CD4-positive, alpha-beta T cell treated with Interleukin-4 for 1 hour (primary cell): ENCODE measurements at regions not wholly inside any gene's neighbourhood (a gene's known extent, or its start where the extent isn't known, plus 50 kb on each side); places are given as distances from the start of the nearest gene placed in this dataset.

ENCODE experiments used
- DNase-seq, 2 donors: peaks; one replicate each; pipeline ENCODE4 v3.0.0-alpha.2; 2020 to 2022

DNA sequence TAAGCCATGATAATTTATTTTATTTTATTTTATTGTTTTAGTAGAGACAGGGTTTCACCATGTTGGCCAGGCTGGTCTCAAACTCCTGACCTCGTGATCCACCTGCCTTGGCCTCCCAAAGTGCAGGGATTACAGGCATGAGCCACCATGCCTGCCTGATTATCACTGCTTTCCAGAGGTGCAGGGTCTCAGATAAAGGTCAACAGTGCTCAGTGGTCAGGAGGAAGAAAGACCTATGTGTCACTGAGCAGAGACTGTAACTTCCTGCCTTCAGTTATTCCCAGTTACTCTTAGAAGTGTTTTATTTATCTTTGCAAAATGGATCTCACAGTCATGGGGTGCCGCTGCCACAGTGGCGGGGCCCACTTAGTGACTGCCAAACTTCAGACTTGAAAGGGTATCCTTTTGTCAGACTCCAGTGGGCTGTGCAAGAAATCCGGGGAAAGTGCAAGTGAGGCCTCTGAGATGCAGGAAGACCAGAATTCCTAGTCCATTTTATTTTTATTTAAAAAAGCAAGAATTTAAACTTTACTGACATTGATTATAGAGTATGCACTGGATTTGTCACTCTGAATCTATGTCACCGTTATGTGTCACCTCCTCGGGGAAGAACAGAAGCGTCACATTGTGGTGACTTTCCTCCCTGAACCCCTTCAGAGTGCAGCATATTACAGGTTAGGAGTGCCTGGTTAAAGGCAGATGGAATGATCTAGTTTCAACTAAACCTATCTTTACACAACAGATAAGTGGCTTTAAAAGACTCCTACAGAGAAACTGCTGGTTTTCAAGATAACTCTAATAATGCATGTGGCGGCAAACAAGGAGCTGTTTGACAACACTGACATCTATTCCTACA, 59.1 kb upstream of the BICD1 start:
- DNase-seq = no peak

DNA sequence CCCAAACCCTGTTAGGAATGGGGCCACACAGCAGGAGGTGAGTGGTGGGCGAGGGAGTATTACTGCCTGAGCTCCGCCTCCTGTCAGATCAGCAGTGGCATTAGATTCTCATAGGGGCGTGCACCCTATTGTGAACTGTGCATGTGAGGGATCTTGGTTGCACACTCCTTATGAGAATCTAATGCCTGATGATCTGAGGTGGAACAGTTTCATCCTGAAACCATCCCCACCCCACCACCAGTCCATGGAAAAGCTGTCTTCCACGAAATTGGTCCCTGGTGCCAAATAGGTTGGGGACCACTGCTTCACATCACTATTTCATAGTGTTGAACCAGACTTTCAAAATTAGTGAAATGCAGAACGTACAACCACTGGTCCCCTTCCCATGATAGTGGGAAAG, 57.9 kb upstream of the BICD1 start:
- DNase-seq = no peak

DNA sequence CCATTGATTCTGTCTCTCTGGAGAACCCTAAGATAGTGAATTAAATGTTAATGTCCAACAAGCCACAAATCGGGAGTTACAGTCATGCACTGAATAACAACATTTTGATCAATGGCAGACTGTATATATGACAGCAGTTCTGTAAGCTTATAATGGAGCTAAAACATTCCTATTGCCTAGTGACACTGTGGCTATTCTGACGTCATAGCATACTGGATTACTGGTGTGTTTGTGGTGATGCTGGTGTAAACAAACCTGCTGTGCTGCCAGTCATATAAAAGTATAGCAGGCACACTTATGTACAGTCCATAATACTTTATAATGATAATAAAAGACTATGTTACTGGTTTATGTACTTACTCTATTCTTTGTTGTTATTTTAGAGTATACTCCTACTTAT, 56.7 kb upstream of the BICD1 start:
- DNase-seq = no peak

DNA sequence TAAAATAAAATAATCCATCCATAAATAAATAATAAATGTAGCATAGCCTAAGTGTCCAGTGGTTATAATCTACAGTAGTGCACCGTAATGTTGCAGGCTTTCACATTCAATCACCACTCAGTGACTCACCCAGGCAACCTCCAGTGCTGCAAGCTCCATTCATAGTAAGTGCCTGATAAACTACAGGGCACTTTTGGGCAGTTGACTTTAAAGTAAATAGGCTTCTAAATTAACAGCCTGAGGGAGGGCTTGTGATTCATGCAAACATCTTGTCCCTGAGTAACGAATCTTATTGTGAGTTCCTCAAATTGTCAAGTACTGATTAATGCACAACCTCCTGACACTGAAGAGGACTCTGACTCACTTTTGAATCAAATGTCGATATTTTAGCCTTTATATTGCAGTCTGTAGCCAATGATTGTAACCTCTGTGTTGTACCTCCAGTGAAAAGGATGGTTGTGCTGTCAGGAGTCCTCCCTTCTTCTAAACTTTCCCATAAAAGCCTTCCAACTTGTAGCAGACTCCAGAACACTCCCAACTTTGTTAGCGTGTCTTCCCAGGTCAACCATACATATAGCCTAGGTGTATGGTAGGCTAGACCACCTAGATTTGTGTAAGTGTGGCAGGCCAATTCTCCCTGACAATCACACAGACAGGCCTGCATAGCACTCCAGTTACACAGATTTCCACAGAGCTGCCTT, 55.0 kb upstream of the BICD1 start:
- DNase-seq = peak in 1 of 2 donors; percentile 12

DNA sequence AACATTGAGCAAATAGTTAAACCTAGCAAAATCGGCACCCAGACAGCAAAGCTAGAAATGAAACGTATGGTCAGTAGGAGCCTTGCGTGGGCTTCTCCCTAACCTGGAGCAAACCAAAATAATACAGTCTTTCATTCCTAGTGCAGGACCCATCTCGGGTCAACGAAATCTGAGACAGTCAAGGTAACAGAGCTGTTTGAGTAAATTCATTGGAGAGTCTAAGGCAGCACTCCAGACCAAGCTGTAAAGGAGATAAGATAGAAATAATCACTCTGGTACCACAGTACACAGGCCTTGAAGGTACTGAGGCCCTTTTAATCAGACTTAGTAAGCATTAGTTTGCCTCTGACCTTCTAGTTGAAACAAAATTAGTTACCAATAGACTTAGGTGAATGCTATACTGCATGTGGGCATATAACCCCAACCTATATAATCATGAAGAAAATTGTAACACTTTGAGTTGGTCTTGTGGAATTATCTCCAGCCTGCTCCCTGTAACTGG, 54.4 kb upstream of the BICD1 start:
- no peak for DNase-seq

DNA sequence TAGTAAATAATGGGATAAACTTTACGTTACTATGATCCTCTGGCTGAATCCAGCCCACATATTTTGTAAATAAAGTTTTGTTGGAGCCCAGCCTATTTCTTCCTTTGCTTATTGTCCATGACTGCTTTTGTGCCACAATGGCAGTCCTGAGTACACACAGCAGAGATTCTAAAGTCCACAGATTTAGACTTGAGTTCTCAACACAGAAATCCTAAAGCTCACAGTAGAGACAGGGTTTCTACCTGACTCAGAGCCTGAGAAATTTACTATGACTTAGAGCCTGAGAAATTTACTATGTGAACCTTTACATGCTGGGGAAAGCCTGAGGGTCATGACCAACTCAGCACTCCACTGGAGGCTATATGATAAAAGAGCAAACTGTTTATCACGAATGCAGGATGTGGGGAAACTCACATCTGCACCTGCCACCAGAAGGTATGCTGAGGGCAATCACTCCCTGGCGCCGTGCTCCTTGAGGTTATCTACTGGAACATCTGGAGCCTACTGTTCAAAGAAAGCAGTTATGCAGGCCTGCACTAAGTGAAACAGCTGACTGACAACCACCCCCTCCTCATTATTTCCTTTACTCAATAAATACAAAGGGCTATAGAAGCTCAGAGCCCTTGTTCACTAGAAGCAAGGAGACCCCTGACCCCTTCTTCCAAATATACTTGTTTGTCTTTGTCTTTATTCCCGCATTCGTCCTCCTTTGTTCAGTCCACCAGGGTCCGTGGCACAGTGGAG, 52.6 kb upstream of the BICD1 start:
- DNase-seq = no peak
